KBM-7 (cell line): ENCODE measurements at regions not wholly inside any gene's neighbourhood (a gene's known extent, or its start where the extent isn't known, plus 50 kb on each side); places are given as distances from the start of the nearest gene placed in this dataset.

ENCODE experiments used
- DNase-seq: peaks from one replicate; pipeline ENCODE4 v3.0.0-alpha.2; 2015
- in situ Hi-C: fragments of 300-500 bp; cut with MboI; formaldehyde crosslinking; loops from 2 replicates; pipeline ENCODE4 v1.14.3; 2020; ENCODE audit warnings: low sequenced_read_pairs, low pct_unique_long_range_greater_than_20kb, mixed read lengths

DNA sequence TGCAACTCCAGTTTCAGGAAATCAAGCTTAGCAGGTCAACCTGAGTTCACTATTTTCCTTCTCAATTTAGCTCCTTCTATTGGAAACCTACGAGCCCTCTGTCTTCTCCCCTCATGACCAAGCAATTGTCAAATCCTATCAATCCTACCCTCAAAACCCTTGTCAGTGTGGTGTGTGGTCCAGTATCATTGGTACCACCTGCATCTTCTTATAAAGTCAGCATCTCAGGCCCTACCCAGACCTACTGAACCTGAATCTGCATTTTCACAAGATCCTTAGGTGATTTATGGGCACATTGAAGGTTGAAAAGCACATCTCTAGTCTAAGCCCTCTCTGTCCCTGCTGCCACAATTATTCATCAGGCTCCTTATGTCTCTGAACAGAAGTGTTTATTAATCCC, 77.6 kb upstream of the NR4A3 start:
- in situ Hi-C loops = no loop called here
- no peak for DNase-seq

DNA sequence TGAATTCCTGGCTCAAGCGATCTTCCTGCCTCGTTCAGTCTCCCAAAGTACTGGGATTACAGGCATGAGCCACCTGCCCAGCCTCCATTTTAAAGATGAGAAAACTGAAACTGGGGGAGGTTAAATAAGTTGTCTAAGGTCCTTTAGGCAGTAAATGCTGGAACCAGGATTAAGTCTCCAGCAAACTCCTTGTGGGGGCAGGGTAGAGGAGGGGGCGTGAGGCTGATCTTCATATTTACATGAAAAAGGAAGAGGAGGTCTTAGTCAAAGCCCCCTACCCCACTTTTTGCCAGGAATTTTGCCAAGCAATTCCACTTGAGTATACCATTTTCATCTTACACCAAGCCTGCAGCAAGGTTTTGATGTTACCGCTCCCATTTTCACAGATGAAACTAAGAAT, 76.6 kb upstream of the NR4A3 start:
- DNase-seq = no peak
- in situ Hi-C loops = no loop called here

DNA sequence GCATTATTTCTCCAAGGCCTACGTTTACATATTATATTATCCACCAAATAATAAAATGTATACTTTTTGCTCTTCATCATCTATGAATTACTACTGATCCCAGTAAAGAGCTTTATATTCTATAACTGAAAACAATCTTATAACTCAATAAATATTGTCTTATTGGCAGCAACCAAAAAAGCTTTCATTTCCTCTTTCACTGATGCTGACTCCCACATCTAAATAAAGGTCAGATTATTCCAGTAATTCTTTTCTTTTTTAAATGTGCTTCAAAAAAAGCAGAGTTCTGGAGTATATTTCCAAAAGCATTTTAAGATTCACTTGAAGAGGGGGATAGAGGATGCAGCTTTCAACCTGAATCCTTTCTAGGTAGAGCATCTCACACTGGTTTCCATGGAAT, 75.3 kb upstream of the NR4A3 start:
- in situ Hi-C loops = no loop called here
- no peak for DNase-seq

DNA sequence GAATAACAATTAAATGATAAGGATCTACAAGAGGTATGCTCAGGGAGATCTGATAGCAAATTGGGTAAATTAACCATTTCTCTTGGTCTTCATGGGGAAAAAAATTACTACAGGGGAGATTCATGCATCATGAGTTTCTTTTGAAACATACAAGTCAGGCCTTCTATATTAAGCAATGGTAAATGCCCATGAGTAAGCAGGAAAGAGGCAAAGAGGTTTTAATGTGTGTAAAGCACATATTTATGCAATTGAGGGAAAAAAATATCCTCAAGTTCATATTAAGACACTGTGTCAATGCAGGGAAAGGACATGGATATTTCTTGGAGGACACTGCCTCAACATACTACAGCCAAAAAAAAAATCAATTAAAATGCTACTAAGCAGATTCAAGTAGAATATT, 73.4 kb upstream of the NR4A3 start:
- no peak for DNase-seq
- in situ Hi-C loops = no loop called here

DNA sequence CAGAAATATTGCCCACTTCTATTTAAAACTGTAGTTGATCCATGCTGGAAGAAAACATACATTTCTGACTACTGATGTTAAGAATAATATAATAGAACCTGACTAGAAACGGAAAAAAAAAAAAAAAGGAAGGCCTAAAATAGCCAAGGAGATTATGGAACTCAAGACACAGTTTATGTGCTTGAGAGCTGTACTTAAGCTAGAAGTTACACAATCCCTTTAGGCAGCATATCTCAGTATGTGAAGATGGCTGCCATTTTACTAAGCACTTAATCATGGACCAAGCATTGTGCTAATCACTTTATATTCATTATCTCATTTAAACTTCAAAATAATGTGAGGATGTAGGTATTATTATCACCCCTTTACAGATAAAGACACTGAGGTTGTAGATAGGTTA, 73.0 kb upstream of the NR4A3 start:
- DNase-seq = no peak
- in situ Hi-C loops = no loop called here

DNA sequence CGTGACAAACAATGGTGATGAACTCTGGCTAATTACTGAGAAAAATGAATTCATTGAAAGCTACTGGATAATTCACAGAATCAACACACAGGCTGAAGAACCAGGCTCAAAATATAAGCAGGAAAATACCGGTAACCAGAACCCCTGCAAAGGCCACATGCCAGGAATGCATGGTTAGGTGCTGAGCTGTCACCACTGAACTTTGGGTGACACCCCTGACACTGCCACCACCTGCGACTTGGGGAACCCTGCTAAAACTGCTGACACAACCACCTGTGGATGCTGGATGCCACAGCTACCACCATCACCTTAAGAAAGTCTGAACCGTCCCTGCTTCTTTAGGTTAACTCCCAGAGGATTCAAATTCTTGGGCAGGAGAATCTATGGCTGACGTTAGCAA, 72.0 kb upstream of the NR4A3 start:
- in situ Hi-C loops = no loop called here
- no peak for DNase-seq

DNA sequence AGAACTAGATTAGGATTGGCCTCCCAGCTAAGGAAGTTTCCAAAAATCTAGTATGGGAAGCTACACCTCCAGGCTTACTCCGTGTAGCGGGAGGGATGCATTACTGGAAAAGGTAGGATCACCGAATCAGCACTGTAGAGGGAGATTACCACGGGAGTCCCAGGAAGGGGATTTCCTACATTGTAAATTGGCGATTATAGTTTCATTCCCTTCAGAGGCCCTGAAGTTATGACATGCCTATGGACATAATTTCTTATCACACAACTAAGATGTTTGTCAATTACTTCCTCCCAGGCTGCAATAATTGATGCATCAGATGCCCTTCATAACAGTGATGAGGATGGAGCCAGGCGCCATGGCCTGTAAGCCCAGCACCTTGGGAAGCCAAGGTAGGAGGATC, 71.2 kb upstream of the NR4A3 start:
- in situ Hi-C loops = no loop called here
- no peak for DNase-seq

DNA sequence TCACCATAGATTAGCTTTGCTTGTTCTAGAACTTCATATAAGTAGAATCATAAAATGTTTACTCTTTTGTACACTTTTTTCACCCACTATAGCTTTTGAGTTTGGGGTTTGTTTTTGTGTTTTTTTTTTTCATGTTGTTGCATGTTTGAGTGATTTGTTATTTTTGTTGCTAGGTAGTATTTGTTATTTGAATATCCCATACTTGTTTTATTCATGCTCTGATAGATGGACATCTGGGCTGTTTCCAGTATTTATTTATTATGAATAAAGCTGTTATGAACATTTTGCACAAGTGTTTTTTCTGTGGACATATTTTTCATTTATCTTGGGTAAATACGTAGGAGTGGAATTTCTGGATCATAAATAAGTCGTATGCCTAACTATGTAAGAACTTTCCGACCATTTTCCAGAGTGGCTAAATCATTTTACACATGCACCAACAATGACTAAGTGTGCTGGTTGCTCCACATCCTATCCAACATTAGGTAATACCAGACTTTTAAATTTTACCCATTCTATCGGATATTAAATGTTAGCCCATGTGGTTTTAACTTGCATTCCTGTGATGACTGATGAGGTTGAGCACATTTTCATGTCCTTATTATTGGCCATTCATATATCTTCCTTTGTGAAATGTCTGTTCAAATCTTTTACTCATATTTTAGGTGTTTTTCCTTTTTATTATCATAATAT, 69.1 kb upstream of the NR4A3 start:
- in situ Hi-C loops = no loop called here
- no peak for DNase-seq

DNA sequence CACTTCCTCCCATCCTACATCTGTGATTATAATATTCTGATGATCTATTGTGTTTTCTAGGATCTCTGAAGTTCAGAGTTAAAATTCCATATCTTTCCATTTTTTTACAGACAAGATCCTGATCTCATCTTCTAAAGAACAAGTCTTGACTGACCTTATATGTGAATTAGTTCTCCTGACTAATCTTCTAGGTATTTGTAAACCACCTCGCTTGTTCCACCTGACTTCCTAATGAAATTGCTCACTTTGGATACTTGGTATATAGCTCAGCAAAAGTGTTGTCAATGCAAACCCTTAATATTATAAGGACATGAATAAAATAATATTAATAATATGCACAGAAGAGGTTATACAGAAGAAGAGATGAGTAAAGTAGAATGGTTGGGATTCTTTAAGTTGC, 68.2 kb upstream of the NR4A3 start:
- DNase-seq = no peak
- in situ Hi-C loops = no loop called here

DNA sequence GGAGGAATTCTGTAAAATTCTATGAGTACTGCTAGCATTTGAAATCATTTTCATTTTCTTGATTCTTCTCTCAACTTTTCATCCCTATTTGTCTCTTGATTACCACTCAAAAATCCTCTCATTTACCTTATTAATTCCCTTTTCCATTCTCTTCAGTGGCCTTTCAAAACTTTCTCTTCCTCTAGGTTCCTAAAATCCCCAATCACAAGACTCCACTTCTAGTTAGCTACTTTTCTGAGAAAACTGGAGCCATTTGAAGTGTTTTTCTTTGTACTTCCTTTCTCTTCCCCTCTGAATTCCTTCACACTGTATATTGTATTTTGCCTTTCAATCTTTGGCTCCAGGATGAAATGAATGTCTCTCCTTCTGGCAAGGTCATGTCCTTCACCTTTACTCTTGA, 61.3 kb upstream of the NR4A3 start:
- in situ Hi-C loops = no loop called here
- DNase-seq = no peak

DNA sequence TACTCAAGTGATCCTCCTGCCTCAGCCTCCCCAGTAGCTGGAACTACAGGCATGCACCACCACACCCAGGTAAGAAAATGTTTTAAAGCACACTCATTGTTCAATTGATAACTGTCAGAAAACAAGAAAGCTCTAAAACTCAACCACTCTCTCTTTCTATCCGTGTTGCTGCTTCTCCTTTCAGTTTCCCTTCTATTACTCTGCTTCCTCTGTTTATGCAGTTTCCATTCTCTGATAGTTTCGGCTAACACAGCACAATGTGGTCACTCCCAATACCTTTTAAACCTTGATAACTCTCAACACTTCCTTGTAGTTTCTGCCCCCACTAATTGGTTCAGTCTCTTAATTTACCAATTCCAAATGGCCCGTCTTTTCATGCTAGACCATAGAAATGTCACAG, 59.2 kb upstream of the NR4A3 start:
- in situ Hi-C loops = no loop called here
- no peak for DNase-seq
